ENCODE measurements at regions not wholly inside any gene's neighbourhood (a gene's known extent, or its start where the extent isn't known, plus 50 kb on each side); places are given as distances from the start of the nearest gene placed in this dataset.

DNA sequence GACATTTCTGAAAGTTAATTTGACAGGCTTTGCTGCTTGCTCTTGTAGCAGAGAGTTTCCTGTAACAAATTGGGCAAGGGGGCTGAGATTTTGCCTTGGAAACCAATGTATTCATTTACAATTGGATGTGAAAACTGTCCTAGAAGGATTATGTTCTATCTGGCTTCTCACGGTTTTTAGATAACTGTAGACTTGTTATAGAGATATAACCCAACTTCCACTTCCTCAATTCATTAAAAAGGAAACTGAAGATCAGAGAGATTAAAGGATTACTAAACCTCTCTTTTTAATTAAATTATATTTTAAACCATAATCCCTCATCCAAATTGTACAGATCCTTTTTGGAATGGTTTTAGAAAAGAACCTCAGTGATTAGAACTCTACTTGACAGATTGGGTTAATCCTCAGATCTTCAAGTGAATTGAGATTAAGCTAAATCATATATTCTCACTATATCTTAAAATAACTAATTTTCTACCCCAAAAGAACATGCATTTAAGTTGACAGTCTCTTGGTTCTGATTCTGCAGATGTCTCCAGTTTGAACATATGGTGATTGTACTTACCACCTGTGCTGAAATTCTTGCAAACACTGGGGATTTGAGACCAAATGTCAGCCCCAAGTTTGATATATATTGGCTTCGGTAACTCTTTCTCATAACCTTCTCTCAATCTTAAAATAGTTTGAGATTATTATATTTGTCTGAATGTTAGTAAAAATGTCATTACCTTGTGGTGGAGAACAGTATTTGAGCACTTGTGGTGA is 130.1 kb upstream of the C9orf72 start:
- TF ChIP-seq, protein P1, sequence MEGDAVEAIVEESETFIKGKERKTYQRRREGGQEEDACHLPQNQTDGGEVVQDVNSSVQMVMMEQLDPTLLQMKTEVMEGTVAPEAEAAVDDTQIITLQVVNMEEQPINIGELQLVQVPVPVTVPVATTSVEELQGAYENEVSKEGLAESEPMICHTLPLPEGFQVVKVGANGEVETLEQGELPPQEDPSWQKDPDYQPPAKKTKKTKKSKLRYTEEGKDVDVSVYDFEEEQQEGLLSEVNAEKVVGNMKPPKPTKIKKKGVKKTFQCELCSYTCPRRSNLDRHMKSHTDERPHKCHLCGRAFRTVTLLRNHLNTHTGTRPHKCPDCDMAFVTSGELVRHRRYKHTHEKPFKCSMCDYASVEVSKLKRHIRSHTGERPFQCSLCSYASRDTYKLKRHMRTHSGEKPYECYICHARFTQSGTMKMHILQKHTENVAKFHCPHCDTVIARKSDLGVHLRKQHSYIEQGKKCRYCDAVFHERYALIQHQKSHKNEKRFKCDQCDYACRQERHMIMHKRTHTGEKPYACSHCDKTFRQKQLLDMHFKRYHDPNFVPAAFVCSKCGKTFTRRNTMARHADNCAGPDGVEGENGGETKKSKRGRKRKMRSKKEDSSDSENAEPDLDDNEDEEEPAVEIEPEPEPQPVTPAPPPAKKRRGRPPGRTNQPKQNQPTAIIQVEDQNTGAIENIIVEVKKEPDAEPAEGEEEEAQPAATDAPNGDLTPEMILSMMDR (IDR thresholded peaks at IDR 0.05) = no peak
- TF ChIP-seq POLR2A (IDR thresholded peaks at IDR 0.05) = no peak
